ENCODE measurements at regions not wholly inside any gene's neighbourhood (a gene's known extent, or its start where the extent isn't known, plus 50 kb on each side); places are given as distances from the start of the nearest gene placed in this dataset.
A peak's percentile ranks its signal among the peaks of the same experiment; 100 is the strongest.

- H3K4me3 ChIP-seq (ENCODE audit: low read length): peak overlapping the region; percentile 73; the same call in 1 of the 2 replicates
- TF ChIP-seq ZNF274 (IDR thresholded peaks at IDR 0.05; ENCODE audit: low read depth, low read length): no peak
Observed at GRCh38 chr2:144333143-144333555, 186.8 kb downstream of the ZEB2 start.

DNA sequence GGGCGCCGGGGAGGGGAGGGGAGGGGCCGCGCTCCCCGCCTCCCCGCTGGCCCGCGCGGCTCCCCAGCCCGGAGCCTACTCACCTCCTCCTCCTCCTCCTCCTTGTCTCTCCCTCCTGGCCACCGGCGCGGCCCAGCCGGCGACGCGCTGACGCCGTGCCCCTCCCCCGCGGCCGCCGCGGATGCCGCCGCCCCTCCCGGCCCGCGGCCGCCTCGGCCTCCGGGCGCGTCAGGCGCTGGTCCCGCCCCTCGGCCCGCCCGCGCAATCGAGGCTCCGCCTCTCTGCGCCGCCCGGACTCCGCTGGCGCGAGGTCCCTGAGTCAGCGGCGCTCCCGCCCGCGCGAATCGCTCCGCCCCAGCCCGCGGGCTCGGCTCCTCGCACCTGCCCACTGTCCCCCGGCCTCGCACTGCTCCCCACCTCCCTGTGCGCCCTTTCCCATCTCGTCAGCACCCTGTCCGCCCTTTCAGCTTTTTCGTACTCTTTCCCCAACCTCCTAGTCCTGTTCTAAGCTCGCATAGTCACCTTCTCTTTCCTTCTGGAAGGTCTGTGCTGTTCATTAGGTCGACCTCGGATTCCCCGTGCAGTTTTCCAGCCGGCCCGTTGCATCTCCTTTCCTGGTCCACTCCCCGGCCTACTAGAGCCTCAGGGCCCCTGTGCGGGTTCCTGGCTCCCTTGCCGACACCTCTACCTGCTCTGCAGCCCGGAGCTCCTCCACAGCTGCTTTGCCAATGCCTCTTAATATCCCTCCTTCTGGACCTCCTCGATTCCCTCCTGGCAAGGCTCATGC is 187.4 kb downstream of the ZEB2 start:
- H3K4me3 ChIP-seq (ENCODE audit: low read length): peak overlapping the region; percentile 98; the same call in 1 of the 2 replicates
- no peak for TF ChIP-seq ZNF274 (IDR thresholded peaks at IDR 0.05; ENCODE audit: low read depth, low read length)

DNA sequence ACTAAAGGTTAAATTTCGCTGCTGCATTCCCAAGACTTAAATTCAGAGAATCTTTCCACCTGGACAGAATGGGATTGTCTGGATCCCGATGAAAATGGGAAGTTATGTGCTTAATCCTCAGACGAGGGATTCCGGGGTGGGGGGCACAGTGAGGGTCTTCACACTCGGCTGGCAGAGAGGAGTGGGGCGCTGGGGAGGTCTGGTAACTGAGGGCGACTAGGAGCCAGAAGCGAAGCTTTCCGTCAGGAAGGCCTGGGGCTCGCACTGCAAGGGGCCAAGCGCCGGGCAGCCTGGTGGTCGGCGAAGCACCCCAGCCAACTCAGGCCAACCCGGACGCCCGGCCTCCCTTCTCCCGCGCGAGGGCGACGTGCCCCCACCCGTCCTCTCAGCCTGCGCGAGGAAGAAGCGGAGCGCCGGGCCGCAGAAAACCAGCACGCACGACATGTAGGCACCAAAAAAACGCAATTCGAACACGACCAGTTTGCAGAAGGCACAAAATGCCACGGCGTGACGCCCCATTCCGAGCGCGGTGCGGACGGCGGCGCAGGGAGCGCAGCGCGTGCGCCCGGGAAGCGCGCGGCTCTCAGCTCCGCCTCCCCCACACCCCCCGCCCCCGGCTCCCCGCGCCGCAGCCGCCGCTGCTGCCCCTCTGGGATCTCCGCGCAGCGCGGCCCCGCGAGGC is 188.1 kb downstream of the ZEB2 start:
- TF ChIP-seq ZNF274 (IDR thresholded peaks at IDR 0.05; ENCODE audit: low read depth, low read length): no peak
- peak overlapping the region; percentile 98 for H3K4me3 ChIP-seq (ENCODE audit: low read length)

DNA sequence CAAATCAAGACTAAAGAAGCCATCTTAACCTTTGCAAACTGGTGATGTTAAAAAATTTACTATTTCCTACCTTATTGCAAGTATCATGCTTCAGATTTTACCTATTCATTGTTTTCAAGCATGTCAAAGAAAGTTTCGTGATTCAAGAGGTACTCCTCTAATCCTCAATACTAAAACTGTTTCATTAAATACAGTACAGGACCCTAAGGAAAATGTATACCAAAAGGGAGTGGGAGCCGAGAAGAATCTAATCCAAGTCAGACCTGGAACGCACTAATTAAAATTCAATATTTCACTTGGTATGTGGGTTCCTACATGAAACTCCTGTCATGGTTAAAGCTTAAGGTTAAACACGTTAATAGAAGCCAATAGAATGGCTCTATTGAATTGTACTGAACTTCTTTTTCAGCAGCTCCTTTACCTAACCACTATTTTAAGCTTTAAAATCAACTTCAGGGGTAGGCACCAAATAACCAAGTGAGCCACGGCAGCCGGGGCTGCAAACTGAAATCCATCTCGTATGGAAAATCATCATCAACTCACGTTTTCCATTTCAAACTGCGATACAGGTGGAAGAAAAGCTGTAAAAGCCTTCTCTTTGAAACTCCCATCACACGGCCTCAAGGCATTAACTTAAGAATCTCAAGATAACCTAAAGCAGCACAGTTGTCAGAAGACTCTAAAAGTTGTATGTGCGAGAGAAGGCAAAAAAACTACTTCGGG is 188.8 kb downstream of the ZEB2 start:
- no peak for TF ChIP-seq ZNF274 (IDR thresholded peaks at IDR 0.05; ENCODE audit: low read depth, low read length)

GRCh38 chr2:144329472-144329871 is 190.4 kb downstream of the ZEB2 start:
- no peak overlapping the region for H3K4me3 ChIP-seq (ENCODE audit: low read length)
- no peak for TF ChIP-seq ZNF274 (IDR thresholded peaks at IDR 0.05; ENCODE audit: low read depth, low read length)

More for the DNA sequence above, 188.8 kb downstream of the ZEB2 start:
- peak overlapping the region; percentile 98 for H3K4me3 ChIP-seq (ENCODE audit: low read length)

DNA sequence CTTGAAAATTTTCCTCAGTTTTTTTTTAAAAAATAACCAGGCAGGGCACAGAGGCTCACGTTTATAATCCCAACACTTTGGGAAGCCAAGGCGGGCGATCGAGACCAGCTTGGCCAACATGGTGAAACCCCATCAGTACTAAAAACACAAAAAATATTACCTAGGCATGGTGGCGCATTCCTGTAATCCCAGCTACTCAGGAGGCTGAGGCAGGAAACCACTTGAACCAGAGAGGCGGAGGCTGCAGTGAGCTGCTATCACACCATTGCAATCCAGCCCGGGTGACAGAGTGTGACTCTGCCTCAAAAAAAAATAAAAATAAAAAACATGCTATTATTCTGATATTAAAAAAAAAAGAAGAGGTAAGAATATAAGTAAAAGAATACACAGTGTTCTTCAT is 191.0 kb downstream of the ZEB2 start:
- TF ChIP-seq ZNF274 (IDR thresholded peaks at IDR 0.05; ENCODE audit: low read depth, low read length): no peak
- H3K4me3 ChIP-seq (ENCODE audit: low read length): no peak overlapping the region

DNA sequence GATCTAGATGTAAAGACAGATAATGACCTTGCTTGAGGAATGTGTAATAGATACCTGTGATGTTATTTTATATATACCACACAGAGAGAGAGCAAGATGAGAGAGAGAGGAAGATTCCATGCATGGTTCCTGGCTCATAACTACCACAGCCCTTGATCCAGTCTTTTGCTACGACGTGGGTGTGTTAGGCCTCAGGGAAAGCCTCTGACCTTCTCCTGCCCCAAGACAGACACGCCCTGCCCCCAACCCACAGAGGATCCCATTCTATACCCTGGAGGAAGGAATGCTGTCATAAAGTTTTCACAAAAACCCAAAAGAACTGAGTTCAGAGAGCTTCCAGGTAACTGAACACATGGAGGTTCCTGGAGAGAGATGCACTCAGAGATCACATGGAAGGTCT is 193.1 kb downstream of the ZEB2 start:
- H3K4me3 ChIP-seq (ENCODE audit: low read length): no peak overlapping the region
- TF ChIP-seq ZNF274 (IDR thresholded peaks at IDR 0.05; ENCODE audit: low read depth, low read length): no peak

GRCh38 chr2:144325086-144325485 is 194.8 kb downstream of the ZEB2 start:
- no peak overlapping the region for H3K4me3 ChIP-seq (ENCODE audit: low read length)
- no peak for TF ChIP-seq ZNF274 (IDR thresholded peaks at IDR 0.05; ENCODE audit: low read depth, low read length)

GRCh38 chr2:144324446-144325045 is 195.4 kb downstream of the ZEB2 start:
- no peak for TF ChIP-seq ZNF274 (IDR thresholded peaks at IDR 0.05; ENCODE audit: low read depth, low read length)
- peak overlapping the region; percentile 43; the same call in 1 of the 2 replicates for H3K4me3 ChIP-seq (ENCODE audit: low read length)

- no peak overlapping the region for H3K4me3 ChIP-seq (ENCODE audit: low read length)
- no peak for TF ChIP-seq ZNF274 (IDR thresholded peaks at IDR 0.05; ENCODE audit: low read depth, low read length)
Observed at GRCh38 chr2:144323946-144324345, 196.0 kb downstream of the ZEB2 start.

DNA sequence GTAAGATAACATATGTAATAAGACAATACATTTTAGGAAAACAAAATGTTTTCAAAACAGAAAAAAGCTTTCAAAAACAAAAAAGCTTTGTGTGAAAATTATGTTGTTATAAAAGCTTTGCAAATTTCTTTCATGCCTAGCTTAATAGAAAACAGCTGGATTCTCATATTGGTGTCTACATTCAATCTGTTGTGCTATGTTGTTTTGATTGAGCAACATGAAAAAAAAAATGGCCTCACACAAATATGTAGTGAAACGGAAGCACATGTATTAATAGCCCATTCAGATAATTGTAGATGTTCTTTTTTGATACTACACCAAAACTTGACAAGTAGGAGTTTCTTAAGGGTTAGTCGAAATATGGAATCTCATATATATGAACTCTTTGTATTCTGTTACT is 197.5 kb downstream of the ZEB2 start:
- no peak overlapping the region for H3K4me3 ChIP-seq (ENCODE audit: low read length)
- TF ChIP-seq ZNF274 (IDR thresholded peaks at IDR 0.05; ENCODE audit: low read depth, low read length): no peak

- H3K4me3 ChIP-seq (ENCODE audit: low read length): no peak overlapping the region
- TF ChIP-seq ZNF274 (IDR thresholded peaks at IDR 0.05; ENCODE audit: low read depth, low read length): no peak
Observed at GRCh38 chr2:144320491-144320890, 199.4 kb downstream of the ZEB2 start.

DNA sequence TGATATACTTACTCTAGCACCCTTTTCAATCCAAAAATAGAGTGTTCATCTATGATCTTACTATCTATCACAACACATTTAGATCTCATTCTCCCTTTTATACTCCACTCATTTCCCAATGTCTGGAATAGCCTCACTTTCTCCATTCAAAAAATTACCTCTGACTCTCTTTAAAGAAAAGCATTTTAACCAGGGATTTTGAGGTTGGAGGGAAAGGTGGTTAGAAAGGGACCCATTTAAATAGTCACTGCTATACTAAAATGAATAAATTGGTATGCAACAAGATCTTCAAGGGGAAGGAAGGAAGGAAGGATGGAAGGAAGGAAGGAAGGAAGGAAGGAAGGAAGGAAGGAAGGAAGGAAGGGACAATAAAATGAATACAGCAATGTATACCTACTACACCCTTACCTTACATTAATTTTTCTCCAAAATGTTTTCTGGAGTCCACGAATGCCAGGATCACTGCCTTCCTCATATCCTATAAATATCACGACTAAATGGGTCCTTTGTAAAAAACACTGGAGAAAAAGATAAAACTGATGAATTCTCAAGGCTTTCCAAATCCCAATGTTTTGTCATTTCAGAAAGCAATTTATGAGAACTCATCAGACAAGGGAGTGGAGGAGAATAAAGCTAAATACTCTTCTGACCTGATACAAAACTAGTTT is 202.7 kb downstream of the ZEB2 start:
- TF ChIP-seq ZNF274 (IDR thresholded peaks at IDR 0.05; ENCODE audit: low read depth, low read length): no peak
- no peak overlapping the region for H3K4me3 ChIP-seq (ENCODE audit: low read length)

All from GM08714 (cell line).